ENCODE measurements at regions not wholly inside any gene's neighbourhood (a gene's known extent, or its start where the extent isn't known, plus 50 kb on each side); places are given as distances from the start of the nearest gene placed in this dataset.

- TF ChIP-seq POLR2A (IDR thresholded peaks at IDR 0.05) (no peak), CTCF (IDR thresholded peaks at IDR 0.05) (no peak)
These were observed 505.3 kb downstream of the ARHGEF28 start for GRCh38 chr5:74131250-74131649.

All from ovary (tissue), 3 donors.